Bronchial epithelial cell (primary cell): ENCODE measurements at regions not wholly inside any gene's neighbourhood (a gene's known extent, or its start where the extent isn't known, plus 50 kb on each side); places are given as distances from the start of the nearest gene placed in this dataset.
A peak's percentile ranks its signal among the peaks of the same experiment; 100 is the strongest.

Experiments
- DNase-seq: peaks from one replicate; pipeline ENCODE4 v3.0.0-alpha.2; 2010; ENCODE audit warnings: low read depth
- FAIRE-seq: peaks from 2 replicates; lab custom pipeline; 2011; peaks lifted over from hg19 to GRCh38; lab: Jason Lieb, UNC
- H3K27me3 ChIP-seq: 2 replicates; pipeline ENCODE4 v1.5.1; 2011; ENCODE audit warnings: low read length; ENCODE audit not compliant: control insufficient read depth, insufficient read depth
- H3K36me3 ChIP-seq: 2 replicates; pipeline ENCODE4 v1.5.1; 2011; ENCODE audit warnings: low read length; ENCODE audit not compliant: control insufficient read depth, insufficient read depth
- H3K4me3 ChIP-seq: 2 replicates; pipeline ENCODE4 v1.5.1; 2011; ENCODE audit warnings: mild to moderate bottlenecking, low read depth, low read length, control low read depth
- CTCF ChIP-seq: IDR thresholded peaks from 2 replicates; pipeline ENCODE4 v1.5.1; 2011; ENCODE audit warnings: mild to moderate bottlenecking, moderate library complexity, low read length, control low read depth, inconsistent platforms; ENCODE audit not compliant: insufficient read depth, severe bottlenecking

GRCh38 chr10:78171633-78172400 is 138.2 kb downstream of the RPS24 start:
- no peak for FAIRE-seq
- no peak for TF ChIP-seq CTCF

GRCh38 chr10:78173360-78174015 is 139.8 kb downstream of the RPS24 start:
- TF ChIP-seq CTCF, result no peak
- FAIRE-seq, result no peak
- DNase-seq, result peak; percentile 25
- no peaks in the 10 kb centered on the region for H3K27me3 ChIP-seq
- no peak overlapping the region for H3K4me3 ChIP-seq
- H3K36me3 ChIP-seq, result no peaks in the 10 kb centered on the region

More at GRCh38 chr10:78171633-78172400, 138.2 kb downstream of the RPS24 start:
- H3K27me3 ChIP-seq, result no peaks in the 10 kb centered on the region
- no peaks in the 10 kb centered on the region for H3K36me3 ChIP-seq
- no peak overlapping the region for H3K4me3 ChIP-seq
- no peak for DNase-seq

- no peak for DNase-seq
- FAIRE-seq, result no peak
- Histone ChIP-seq H3K4me3 (no peak overlapping the region), H3K36me3 (no peaks in the 10 kb centered on the region), H3K27me3 (no peaks in the 10 kb centered on the region)
- TF ChIP-seq CTCF, result no peak
These were observed 141.9 kb downstream of the RPS24 start for GRCh38 chr10:78175444-78176015.

- H3K27me3 ChIP-seq, result no peaks in the 10 kb centered on the region
- DNase-seq, result no peak
- no peak for TF ChIP-seq CTCF
- no peak for FAIRE-seq
- no peak overlapping the region for H3K4me3 ChIP-seq
- H3K36me3 ChIP-seq, result no peaks in the 10 kb centered on the region
These were observed 143.0 kb downstream of the RPS24 start for GRCh38 chr10:78176320-78177317.

GRCh38 chr10:78177491-78178185 is 144.0 kb downstream of the RPS24 start:
- Histone ChIP-seq H3K27me3 (no peaks in the 10 kb centered on the region), H3K36me3 (no peaks in the 10 kb centered on the region), H3K4me3 (no peak overlapping the region)
- no peak for DNase-seq
- FAIRE-seq, result no peak
- TF ChIP-seq CTCF, result no peak
